NCI-H345 treated with DMSO at 0.1 percent for 48 hours (cell line): ENCODE measurements at regions not wholly inside any gene's neighbourhood (a gene's known extent, or its start where the extent isn't known, plus 50 kb on each side); places are given as distances from the start of the nearest gene placed in this dataset.
"Not testable (repeated sequence)": the region's sequence is repeated elsewhere in the genome, so short reads cannot be mapped to it uniquely, and the experiment has no call there.

ENCODE experiments used
- DNase-seq: peaks from one replicate; lab custom pipeline; 2025; ENCODE audit not compliant: unreplicated experiment; lab: John Stamatoyannopoulos, UW

- DNase-seq, result not testable (repeated sequence)
Measured at GRCh38 chr4:137405833-137406232, 126.5 kb downstream of the PCDH18 start.

DNA sequence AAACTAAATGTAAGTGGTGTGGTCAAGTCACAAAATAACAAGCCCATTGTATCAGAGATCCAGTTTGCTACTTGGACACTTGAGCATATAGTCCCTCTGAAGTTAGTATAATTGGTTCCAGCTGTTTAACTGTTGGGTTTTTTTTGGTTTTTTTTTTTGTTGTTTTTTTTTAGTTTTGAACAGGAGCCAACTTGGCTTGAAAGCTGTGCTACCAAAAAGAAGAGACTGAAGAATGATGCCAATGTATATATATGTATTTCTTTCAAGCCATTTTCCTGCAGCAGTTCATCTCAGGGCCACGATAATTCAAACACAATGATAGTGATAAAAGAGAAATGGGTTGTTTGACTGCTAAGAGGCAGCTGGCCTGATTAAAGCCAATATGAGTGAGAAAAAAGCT is 138.3 kb downstream of the PCDH18 start:
- DNase-seq, result no peak

GRCh38 chr4:137393044-137393443 is 139.2 kb downstream of the PCDH18 start:
- DNase-seq, result no peak

DNA sequence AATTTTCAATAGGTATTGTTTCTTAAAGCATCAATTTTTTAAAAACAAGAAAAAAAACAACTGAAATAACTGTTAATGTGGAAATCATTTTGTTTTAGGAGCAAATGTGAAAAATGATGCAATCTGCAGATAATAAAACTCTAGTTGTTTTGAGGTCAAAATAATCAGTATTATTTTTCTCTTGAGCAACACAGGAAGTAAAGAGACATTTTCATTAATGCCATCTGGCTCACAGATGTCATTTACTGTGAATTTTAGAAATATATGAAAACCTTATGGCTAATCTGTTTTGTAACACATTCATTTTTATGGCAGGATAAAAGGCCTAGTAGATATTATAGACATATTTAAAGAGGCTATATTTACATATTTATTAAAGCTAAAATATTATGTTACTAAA is 141.6 kb downstream of the PCDH18 start:
- DNase-seq, result no peak

GRCh38 chr4:137389911-137390520 is 142.3 kb downstream of the PCDH18 start:
- no peak for DNase-seq

GRCh38 chr4:137387924-137388323 is 144.4 kb downstream of the PCDH18 start:
- DNase-seq, result no peak

DNA sequence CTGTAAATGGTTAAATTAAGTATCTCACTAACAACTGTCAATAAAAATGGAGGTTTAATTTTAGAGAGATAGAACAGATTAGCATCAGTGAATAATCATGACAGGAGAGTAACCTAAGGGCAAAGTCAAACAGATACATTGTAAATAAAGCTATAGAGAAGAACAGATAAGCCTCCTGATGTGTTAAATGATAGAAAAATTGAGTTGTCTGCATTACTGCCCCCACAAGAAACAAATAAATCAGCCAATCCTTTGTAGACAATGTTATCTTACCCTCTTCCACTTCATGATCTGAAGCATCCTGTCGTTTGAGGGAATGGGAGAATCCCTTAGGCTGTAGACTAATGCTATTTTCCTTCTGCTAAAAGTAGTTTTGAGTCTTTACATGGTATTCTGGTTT is 147.8 kb downstream of the PCDH18 start:
- no peak for DNase-seq

- no peak for DNase-seq
Measured at GRCh38 chr4:137378821-137379220, 153.5 kb downstream of the PCDH18 start.

- DNase-seq, result no peak
Measured at GRCh38 chr4:137378393-137378792, 153.9 kb downstream of the PCDH18 start.

DNA sequence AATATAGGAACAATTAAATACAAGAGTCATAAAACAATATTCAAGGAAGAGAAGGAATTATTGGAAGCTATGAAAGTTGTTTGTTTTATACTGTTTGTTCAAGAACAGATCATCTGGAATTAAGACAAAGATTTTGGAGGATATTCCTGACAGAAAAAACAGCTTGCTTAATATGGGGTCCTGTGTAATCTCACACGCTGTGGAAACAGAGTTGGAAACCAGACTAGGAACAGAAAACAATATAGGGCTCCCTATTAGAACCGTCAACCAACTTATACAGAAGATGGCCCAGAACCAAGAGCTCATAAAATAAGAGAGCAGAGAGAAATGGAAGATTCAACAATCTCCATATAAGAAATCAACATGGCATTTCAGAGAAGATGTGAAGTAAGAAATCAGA is 156.0 kb downstream of the PCDH18 start:
- DNase-seq, result no peak

DNA sequence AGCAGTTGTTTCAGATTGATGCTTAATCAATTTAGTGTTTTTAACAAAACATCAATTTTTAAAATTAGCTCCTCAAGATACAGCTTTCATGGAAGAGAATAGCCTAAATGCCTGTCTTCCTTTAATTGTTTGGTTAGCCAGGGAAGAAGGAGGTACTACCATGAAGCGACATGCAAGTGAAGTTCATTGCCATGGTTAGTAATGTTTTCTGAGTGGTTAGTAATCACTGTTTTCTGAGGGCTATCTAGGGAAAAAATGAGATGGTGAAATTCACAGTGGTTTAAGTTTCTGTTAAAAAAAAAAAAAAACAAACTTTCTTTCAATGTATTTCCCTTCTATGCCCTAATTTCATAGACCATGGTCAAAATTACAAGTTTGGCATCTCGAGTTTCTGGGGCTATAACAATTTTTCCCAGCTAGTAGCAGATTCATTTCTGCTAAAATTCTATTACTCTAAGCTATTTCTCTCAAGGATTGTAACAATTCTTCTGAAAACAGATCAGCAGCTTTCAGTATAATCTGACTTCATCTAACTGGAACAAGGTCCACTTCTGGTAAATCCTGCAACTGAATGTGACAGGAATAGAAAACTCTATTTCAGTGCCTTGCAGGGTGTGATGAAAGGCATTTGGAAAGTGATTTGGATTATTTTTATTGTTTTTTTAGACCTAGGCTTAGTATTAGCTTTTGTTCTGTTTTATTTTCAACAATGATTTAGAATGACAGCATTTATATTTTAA is 157.0 kb downstream of the PCDH18 start:
- no peak for DNase-seq

DNA sequence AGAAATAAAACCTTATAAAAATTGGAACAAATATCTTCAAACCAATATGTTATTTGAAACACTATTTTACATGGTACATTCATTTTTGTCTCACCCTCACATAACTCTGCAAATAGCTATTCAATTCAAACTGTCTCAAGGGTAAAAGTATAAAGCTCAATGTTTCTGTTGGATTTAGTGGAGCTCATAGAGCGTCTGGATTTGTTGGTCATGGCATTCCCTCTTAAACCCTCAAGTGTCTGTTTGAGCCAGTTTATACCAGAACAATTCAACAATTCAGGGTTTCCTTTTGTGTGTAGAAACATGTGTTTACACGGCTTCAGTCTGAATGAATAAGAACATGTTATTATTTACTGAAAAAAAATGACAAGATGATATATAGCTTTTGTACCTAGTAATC is 161.6 kb downstream of the PCDH18 start:
- no peak for DNase-seq

GRCh38 chr4:137370206-137370633 is 162.1 kb downstream of the PCDH18 start:
- no peak for DNase-seq

DNA sequence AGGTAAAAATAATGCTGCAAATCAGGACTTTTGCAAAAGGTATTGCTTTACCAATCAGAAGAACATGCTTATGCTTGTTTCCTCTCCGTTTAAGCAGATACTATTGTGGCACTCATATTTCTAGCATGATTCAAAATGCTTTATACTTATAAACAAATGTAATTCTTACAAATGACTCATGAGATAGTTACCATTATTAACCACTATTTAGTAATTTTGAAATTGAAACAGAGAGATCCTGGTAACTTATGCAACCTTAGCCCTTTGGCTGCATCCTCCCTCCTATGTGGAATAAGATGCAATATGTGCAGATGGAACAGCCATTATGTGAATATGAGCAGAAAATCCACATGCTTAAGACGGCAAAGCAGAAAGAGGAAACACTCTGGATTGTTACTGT is 164.7 kb downstream of the PCDH18 start:
- DNase-seq, result no peak

GRCh38 chr4:137363496-137363895 is 168.8 kb downstream of the PCDH18 start:
- no peak for DNase-seq

GRCh38 chr4:137361756-137362470 is 170.4 kb downstream of the PCDH18 start:
- no peak for DNase-seq

- DNase-seq, result no peak
Measured at GRCh38 chr4:137360761-137361160, 171.5 kb downstream of the PCDH18 start.

DNA sequence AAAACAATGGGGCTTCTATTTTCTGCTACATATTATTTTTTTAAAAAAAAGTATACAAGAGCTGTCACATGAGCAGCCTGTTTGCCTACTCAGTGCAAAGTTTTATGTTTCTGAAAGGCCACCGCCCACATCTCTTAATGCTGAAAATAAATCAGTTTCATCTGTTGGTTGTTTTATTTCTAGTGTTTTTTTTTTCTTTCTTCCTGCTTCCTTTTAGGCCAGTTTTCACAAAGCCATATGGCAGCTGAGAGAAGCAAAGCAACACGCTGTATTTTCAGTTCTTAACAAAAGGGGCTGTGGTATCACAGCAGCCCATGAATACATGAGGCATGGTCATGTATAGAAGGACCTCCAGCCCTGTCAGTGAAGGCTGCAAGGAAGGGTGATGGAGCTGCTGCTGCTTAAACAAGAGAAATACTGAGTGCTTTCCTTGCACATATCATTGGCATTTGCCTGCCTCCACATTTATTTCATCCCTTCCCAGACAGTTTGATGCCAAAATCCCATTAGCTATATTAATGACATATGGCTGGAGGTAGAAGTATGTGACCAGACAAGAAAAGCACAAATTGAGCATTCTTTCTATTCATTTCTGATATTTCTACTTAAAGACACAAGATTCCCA is 172.5 kb downstream of the PCDH18 start:
- DNase-seq, result no peak

- DNase-seq, result not testable (repeated sequence)
Measured at GRCh38 chr4:137354562-137354961, 177.7 kb downstream of the PCDH18 start.

DNA sequence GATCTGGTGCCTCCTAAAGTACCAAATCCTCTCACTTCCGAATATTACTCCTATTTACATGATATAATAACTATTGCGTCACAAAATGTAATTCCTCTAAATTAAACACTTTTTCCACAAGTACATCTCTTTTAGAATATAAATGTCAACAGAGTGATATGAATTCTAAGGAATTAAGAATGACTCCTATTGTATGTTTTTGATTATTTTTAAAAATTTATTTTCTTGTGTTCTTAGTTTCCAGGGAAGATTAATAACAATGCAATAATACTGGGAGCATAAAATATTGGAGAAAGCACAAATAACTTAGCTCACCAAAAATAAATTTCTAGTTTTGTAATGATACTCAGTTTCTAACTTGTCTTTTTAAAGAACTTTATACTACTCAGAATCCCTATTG is 184.9 kb downstream of the PCDH18 start:
- DNase-seq, result no peak

DNA sequence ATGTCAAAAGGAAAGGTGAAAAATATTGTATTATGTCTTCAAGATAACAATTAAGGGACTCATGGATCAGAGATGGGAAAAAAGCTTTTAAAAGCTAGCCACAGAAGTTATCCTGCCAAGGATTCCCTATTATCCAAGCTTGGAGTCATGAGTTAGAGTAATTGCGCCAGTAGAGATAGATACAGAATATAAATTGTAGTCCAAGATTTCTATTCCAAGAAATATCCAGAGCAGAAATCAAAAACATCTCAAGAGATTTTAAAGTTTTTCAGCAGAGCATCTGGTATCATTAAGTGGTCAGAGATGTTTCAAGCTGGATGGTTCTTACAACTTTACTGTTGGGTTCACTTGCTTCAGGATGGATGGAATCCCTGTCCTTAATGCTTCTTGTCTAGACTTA is 186.7 kb downstream of the PCDH18 start:
- DNase-seq, result no peak

DNA sequence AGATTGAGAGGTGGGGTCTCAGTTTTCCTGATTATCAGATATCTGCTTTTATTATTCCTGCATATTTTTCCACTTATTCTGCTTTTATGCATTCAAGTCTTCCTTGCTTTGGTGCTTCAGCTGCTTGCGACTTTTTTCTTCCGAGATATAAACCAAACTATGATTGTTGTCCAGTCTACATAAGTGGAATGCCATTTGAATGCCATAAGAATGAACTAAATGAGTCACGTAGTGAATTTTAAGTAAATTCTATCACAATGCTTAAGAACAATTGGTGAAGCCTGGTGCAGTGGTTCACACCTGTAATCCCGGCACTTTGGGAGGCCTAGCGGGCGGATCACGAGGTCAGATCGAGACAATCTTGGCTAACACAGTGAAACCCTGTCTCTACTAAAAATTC is 189.1 kb downstream of the PCDH18 start:
- no peak for DNase-seq
